HEK293 (cell line): ENCODE measurements at regions not wholly inside any gene's neighbourhood (a gene's known extent, or its start where the extent isn't known, plus 50 kb on each side); places are given as distances from the start of the nearest gene placed in this dataset.

Source experiments
- EGR2 ChIP-seq: fragments of 450-650 bp; formaldehyde crosslinking; IDR thresholded peaks from 2 replicates; pipeline ENCODE4 v1.5.1; 2016; ENCODE audit warnings: low read depth, missing biosample characterization, missing genetic modification characterization
- FEZF1 ChIP-seq: fragments of 450-650 bp; formaldehyde crosslinking; IDR thresholded peaks from 2 replicates; pipeline ENCODE4 v1.5.1; 2016; ENCODE audit warnings: missing biosample characterization, missing genetic modification characterization
- MYNN ChIP-seq: fragments of 450-650 bp; formaldehyde crosslinking; IDR thresholded peaks from 2 replicates; pipeline ENCODE4 v1.5.1; 2016; ENCODE audit warnings: missing biosample characterization, missing genetic modification characterization, borderline replicate concordance
- SP3 ChIP-seq: fragments of 450-650 bp; formaldehyde crosslinking; IDR thresholded peaks from 2 replicates; pipeline ENCODE4 v1.5.1; 2016; ENCODE audit warnings: missing biosample characterization, missing genetic modification characterization
- TCF7L2 ChIP-seq: IDR thresholded peaks from 2 replicates; pipeline ENCODE4 v1.6.1; 2011; ENCODE audit warnings: low read depth, mild to moderate bottlenecking, inconsistent platforms, low read length, moderate library complexity, borderline replicate concordance
- ZFP3 ChIP-seq: fragments of 450-650 bp; formaldehyde crosslinking; IDR thresholded peaks from 2 replicates; pipeline ENCODE4 v1.5.1; 2016; ENCODE audit warnings: low read depth, missing biosample characterization, missing genetic modification characterization
- ZNF274 ChIP-seq, 2 experiments: fragments of 200-500 bp in 1 of 2; fragments of 450-650 bp in 1 of 2; sonication (Bioruptor generic) in 1 of 2; formaldehyde crosslinking in 1 of 2; IDR thresholded peaks; 2 replicates each; pipeline versions ENCODE4 v1.5.1 to v1.6.1; 2014 to 2016; ENCODE audit warnings: borderline replicate concordance in 1 of 2, inconsistent platforms in 1 of 2, low read length in 1 of 2, missing biosample characterization in 1 of 2, missing genetic modification characterization in 1 of 2
- ZNF324 ChIP-seq: fragments of 450-650 bp; formaldehyde crosslinking; IDR thresholded peaks from 2 replicates; pipeline ENCODE4 v1.5.1; 2016; ENCODE audit warnings: missing biosample characterization, missing genetic modification characterization
- ZNF707 ChIP-seq: fragments of 450-650 bp; formaldehyde crosslinking; IDR thresholded peaks from 2 replicates; pipeline ENCODE4 v1.5.1; 2016; ENCODE audit warnings: missing biosample characterization, missing genetic modification characterization
- ZNF768 ChIP-seq: fragments of 450-650 bp; formaldehyde crosslinking; IDR thresholded peaks from 2 replicates; pipeline ENCODE4 v1.5.1; 2018; ENCODE audit warnings: missing biosample characterization, mild to moderate bottlenecking, missing genetic modification characterization
- TF ChIP-seq, protein P1 (sequence below): fragments of 450-650 bp; formaldehyde crosslinking; IDR thresholded peaks from 2 replicates; pipeline ENCODE4 v1.5.1; 2017; ENCODE audit warnings: missing biosample characterization, missing genetic modification characterization
- TF ChIP-seq, protein P2 (sequence below): fragments of 450-650 bp; formaldehyde crosslinking; IDR thresholded peaks from 2 replicates; pipeline ENCODE4 v1.5.1; 2016; ENCODE audit warnings: missing biosample characterization, missing genetic modification characterization
- TF ChIP-seq, protein P3 (sequence below): fragments of 450-650 bp; formaldehyde crosslinking; IDR thresholded peaks from 2 replicates; pipeline ENCODE4 v1.5.1; 2016; ENCODE audit warnings: missing biosample characterization, missing genetic modification characterization
- TF ChIP-seq, protein P4 (sequence below): fragments of 450-650 bp; formaldehyde crosslinking; IDR thresholded peaks from 2 replicates; pipeline ENCODE4 v1.5.1; 2016; ENCODE audit warnings: missing biosample characterization, missing genetic modification characterization

DNA sequence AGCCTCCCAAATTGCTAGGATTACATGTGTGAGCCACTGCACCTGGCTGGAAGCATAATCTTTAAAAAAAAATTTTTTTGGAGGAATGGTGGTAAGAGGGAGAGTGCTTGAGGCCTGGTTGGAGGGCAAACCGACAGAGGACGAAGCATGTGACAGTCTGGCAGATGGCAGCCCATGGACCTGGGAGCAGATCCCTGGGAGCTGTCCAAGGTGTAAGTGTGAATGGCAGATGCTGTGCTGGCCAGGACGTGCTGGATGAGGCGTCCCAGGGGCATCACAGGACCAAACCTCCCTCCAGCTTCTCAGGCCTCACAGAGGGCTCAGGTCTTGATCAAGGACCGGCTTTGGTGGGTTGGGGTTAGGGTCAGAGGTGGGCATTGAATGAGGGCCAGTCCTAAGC, 128.4 kb upstream of the NCOR2 start:
- TF ChIP-seq, protein P1, sequence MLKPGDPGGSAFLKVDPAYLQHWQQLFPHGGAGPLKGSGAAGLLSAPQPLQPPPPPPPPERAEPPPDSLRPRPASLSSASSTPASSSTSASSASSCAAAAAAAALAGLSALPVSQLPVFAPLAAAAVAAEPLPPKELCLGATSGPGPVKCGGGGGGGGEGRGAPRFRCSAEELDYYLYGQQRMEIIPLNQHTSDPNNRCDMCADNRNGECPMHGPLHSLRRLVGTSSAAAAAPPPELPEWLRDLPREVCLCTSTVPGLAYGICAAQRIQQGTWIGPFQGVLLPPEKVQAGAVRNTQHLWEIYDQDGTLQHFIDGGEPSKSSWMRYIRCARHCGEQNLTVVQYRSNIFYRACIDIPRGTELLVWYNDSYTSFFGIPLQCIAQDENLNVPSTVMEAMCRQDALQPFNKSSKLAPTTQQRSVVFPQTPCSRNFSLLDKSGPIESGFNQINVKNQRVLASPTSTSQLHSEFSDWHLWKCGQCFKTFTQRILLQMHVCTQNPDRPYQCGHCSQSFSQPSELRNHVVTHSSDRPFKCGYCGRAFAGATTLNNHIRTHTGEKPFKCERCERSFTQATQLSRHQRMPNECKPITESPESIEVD (tag by site-specific recombination), result no peak
- no peak for TF ChIP-seq SP3 (tag by site-specific recombination)
- no peak for TF ChIP-seq ZNF274 (IDR thresholded peaks at IDR 0.05; ENCODE audit: low read length)
- no peak for TF ChIP-seq ZNF274 (tag by site-specific recombination; IDR thresholded peaks at IDR 0.05; ENCODE audit: borderline replicate concordance)
- TF ChIP-seq, protein P2, sequence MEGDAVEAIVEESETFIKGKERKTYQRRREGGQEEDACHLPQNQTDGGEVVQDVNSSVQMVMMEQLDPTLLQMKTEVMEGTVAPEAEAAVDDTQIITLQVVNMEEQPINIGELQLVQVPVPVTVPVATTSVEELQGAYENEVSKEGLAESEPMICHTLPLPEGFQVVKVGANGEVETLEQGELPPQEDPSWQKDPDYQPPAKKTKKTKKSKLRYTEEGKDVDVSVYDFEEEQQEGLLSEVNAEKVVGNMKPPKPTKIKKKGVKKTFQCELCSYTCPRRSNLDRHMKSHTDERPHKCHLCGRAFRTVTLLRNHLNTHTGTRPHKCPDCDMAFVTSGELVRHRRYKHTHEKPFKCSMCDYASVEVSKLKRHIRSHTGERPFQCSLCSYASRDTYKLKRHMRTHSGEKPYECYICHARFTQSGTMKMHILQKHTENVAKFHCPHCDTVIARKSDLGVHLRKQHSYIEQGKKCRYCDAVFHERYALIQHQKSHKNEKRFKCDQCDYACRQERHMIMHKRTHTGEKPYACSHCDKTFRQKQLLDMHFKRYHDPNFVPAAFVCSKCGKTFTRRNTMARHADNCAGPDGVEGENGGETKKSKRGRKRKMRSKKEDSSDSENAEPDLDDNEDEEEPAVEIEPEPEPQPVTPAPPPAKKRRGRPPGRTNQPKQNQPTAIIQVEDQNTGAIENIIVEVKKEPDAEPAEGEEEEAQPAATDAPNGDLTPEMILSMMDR (tag by site-specific recombination), result no peak
- TF ChIP-seq, protein P3, sequence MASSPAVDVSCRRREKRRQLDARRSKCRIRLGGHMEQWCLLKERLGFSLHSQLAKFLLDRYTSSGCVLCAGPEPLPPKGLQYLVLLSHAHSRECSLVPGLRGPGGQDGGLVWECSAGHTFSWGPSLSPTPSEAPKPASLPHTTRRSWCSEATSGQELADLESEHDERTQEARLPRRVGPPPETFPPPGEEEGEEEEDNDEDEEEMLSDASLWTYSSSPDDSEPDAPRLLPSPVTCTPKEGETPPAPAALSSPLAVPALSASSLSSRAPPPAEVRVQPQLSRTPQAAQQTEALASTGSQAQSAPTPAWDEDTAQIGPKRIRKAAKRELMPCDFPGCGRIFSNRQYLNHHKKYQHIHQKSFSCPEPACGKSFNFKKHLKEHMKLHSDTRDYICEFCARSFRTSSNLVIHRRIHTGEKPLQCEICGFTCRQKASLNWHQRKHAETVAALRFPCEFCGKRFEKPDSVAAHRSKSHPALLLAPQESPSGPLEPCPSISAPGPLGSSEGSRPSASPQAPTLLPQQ (tag by site-specific recombination), result no peak
- TF ChIP-seq ZNF707 (tag by site-specific recombination), result no peak
- TF ChIP-seq FEZF1, result no peak
- no peak for TF ChIP-seq TCF7L2
- no peak for TF ChIP-seq ZNF768 (tag by site-specific recombination)
- no peak for TF ChIP-seq MYNN
- TF ChIP-seq ZNF324 (tag by site-specific recombination), result no peak
- TF ChIP-seq, protein P4, sequence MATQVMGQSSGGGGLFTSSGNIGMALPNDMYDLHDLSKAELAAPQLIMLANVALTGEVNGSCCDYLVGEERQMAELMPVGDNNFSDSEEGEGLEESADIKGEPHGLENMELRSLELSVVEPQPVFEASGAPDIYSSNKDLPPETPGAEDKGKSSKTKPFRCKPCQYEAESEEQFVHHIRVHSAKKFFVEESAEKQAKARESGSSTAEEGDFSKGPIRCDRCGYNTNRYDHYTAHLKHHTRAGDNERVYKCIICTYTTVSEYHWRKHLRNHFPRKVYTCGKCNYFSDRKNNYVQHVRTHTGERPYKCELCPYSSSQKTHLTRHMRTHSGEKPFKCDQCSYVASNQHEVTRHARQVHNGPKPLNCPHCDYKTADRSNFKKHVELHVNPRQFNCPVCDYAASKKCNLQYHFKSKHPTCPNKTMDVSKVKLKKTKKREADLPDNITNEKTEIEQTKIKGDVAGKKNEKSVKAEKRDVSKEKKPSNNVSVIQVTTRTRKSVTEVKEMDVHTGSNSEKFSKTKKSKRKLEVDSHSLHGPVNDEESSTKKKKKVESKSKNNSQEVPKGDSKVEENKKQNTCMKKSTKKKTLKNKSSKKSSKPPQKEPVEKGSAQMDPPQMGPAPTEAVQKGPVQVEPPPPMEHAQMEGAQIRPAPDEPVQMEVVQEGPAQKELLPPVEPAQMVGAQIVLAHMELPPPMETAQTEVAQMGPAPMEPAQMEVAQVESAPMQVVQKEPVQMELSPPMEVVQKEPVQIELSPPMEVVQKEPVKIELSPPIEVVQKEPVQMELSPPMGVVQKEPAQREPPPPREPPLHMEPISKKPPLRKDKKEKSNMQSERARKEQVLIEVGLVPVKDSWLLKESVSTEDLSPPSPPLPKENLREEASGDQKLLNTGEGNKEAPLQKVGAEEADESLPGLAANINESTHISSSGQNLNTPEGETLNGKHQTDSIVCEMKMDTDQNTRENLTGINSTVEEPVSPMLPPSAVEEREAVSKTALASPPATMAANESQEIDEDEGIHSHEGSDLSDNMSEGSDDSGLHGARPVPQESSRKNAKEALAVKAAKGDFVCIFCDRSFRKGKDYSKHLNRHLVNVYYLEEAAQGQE (tag by site-specific recombination), result peak; percentile 97
- no peak for TF ChIP-seq EGR2 (tag by site-specific recombination)
- no peak for TF ChIP-seq ZFP3 (tag by site-specific recombination)
